Loucy (cell line): ENCODE measurements at regions not wholly inside any gene's neighbourhood (a gene's known extent, or its start where the extent isn't known, plus 50 kb on each side); places are given as distances from the start of the nearest gene placed in this dataset.

Source experiments
- H2AFZ ChIP-seq: fragments of 200-600 bp; sonication (generic); 2 replicates; pipeline ENCODE4 v1.6.0; 2016; ENCODE audit warnings: antibody characterized with exemption, mild to moderate bottlenecking, low read length, moderate library complexity
- H3F3A ChIP-seq: fragments of 200-600 bp; 2 replicates; pipeline ENCODE4 v1.6.0; 2016; ENCODE audit warnings: antibody characterized with exemption, low read depth, mild to moderate bottlenecking
- H3K27me3 ChIP-seq: fragments of 200-600 bp; sonication (generic); 2 replicates; pipeline ENCODE4 v1.6.1; 2014; ENCODE audit warnings: low read length, mild to moderate bottlenecking; ENCODE audit not compliant: insufficient read depth, poor library complexity, severe bottlenecking
- H3K36me3 ChIP-seq: fragments of 200-600 bp; sonication (generic); 2 replicates; pipeline ENCODE4 v1.6.1; 2016; ENCODE audit warnings: low read length; ENCODE audit not compliant: insufficient read depth
- H3K4me1 ChIP-seq: fragments of 200-600 bp; sonication (generic); 2 replicates; pipeline ENCODE4 v1.5.1; 2014; ENCODE audit warnings: low read length, mild to moderate bottlenecking; ENCODE audit not compliant: insufficient read depth, poor library complexity, severe bottlenecking
- H3K4me2 ChIP-seq: fragments of 200-600 bp; sonication (generic); 2 replicates; pipeline ENCODE4 v1.6.0; 2014; ENCODE audit warnings: antibody characterized with exemption, low read length, low read depth, mild to moderate bottlenecking; ENCODE audit not compliant: poor library complexity, severe bottlenecking
- H3K4me3 ChIP-seq: fragments of 200-600 bp; sonication (generic); 2 replicates; pipeline ENCODE4 v1.5.1; 2014; ENCODE audit warnings: low read length, mild to moderate bottlenecking, mixed read lengths; ENCODE audit not compliant: poor library complexity, severe bottlenecking
- H3K79me2 ChIP-seq: fragments of 200-600 bp; sonication (generic); 2 replicates; pipeline ENCODE4 v1.6.1; 2014; ENCODE audit warnings: low read length; ENCODE audit not compliant: insufficient read depth
- H3K9ac ChIP-seq: fragments of 200-600 bp; sonication (generic); 2 replicates; pipeline ENCODE4 v1.6.0; 2014; ENCODE audit warnings: mild to moderate bottlenecking, low read depth, low read length, moderate library complexity; ENCODE audit not compliant: poor library complexity, severe bottlenecking
- H3K9me2 ChIP-seq: fragments of 200-600 bp; sonication (generic); replicated peaks from 2 replicates; pipeline ENCODE4 v1.6.1; 2016; ENCODE audit warnings: low read depth, low read length, mixed read lengths
- H3K9me3 ChIP-seq: fragments of 200-600 bp; sonication (generic); 2 replicates; pipeline ENCODE4 v1.6.1; 2014; ENCODE audit warnings: mild to moderate bottlenecking, antibody characterized with exemption, low read length, low read depth; ENCODE audit not compliant: insufficient read depth
- H4K20me1 ChIP-seq: fragments of 200-600 bp; sonication (generic); 2 replicates; pipeline ENCODE4 v1.6.0; 2014; ENCODE audit warnings: antibody characterized with exemption, low read length, mild to moderate bottlenecking; ENCODE audit not compliant: insufficient read depth, poor library complexity, severe bottlenecking
- EZH2phosphoT487 ChIP-seq: fragments of 200-600 bp; IDR thresholded peaks from 2 replicates; pipeline ENCODE4 v1.6.1; 2018; ENCODE audit warnings: antibody characterized with exemption, mild to moderate bottlenecking, moderate library complexity, borderline replicate concordance
- TF ChIP-seq, protein P1 (sequence below): fragments of 200-600 bp; sonication (generic); conservative IDR thresholded peaks from 2 replicates; pipeline ENCODE4 v1.5.1; 2014; ENCODE audit warnings: mild to moderate bottlenecking, antibody characterized with exemption, low read length

DNA sequence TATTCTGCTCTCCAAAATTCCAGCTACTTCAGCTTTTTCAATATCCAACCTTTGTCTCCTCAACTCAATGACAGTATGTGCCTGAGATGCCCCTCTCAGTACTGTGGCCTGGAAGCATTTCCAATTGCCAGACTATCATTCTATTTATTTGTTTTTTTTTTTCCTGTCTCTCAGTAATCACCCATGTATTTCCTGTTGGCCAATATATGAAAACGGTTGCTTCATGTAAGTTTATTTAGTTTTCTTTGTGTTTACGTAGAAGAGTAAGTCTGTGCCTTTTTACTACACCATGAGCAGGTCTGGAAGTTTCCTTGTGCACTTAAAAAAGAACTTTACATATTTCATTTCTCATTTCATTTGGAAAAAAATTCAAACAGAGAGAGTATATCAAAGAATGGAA lies 537.5 kb upstream of the SPANXN1 start:
- Histone ChIP-seq H2AFZ (no peak overlapping the region), H3K36me3 (no peaks in the 10 kb centered on the region), H3K9ac (no peak overlapping the region), H4K20me1 (no peaks in the 10 kb centered on the region), H3K79me2 (no peaks in the 10 kb centered on the region), H3K27me3 (no peaks in the 10 kb centered on the region), H3K9me3 (no peaks in the 10 kb centered on the region), H3K4me1 (no peaks in the 10 kb centered on the region), H3K4me2 (no peak overlapping the region), H3K4me3 (no peak overlapping the region), H3F3A (no peaks in the 10 kb centered on the region), H3K9me2 (no peaks in the 10 kb centered on the region)
- no peak for TF ChIP-seq EZH2phosphoT487
- TF ChIP-seq, protein P1, sequence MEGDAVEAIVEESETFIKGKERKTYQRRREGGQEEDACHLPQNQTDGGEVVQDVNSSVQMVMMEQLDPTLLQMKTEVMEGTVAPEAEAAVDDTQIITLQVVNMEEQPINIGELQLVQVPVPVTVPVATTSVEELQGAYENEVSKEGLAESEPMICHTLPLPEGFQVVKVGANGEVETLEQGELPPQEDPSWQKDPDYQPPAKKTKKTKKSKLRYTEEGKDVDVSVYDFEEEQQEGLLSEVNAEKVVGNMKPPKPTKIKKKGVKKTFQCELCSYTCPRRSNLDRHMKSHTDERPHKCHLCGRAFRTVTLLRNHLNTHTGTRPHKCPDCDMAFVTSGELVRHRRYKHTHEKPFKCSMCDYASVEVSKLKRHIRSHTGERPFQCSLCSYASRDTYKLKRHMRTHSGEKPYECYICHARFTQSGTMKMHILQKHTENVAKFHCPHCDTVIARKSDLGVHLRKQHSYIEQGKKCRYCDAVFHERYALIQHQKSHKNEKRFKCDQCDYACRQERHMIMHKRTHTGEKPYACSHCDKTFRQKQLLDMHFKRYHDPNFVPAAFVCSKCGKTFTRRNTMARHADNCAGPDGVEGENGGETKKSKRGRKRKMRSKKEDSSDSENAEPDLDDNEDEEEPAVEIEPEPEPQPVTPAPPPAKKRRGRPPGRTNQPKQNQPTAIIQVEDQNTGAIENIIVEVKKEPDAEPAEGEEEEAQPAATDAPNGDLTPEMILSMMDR = no peak

GRCh38 chrX:144715337-144715736 lies 532.0 kb upstream of the SPANXN1 start:
- Histone ChIP-seq H2AFZ (no peak overlapping the region), H3K4me2 (no peak overlapping the region), H3K27me3 (no peaks in the 10 kb centered on the region), H3K4me1 (no peaks in the 10 kb centered on the region), H3K9me2 (no peaks in the 10 kb centered on the region), H3K9me3 (no peaks in the 10 kb centered on the region), H3K36me3 (no peaks in the 10 kb centered on the region), H3K9ac (no peak overlapping the region), H3K79me2 (no peaks in the 10 kb centered on the region), H3K4me3 (no peak overlapping the region), H3F3A (no peaks in the 10 kb centered on the region), H4K20me1 (no peaks in the 10 kb centered on the region)
- TF ChIP-seq, protein P1 = no peak
- no peak for TF ChIP-seq EZH2phosphoT487

DNA sequence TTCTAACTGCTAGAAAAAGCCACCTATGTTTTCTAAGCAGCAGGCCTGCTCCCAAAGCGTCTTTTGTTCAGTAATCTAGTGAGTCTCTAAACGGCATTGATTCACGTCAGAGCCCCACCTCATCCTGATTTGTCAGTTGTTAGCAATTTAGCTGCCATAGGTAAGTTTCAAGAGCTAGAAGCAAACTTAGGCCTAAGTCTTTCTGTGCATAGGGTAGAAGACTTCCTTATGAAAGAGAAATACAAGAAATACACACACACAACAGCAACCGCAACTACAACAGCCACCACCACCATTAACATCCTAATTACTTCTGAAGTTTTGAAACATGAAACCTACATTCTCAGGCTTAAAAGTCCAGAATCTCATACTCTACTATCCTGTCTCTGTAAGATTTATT lies 531.1 kb upstream of the SPANXN1 start:
- TF ChIP-seq, protein P1 = no peak
- no peak for TF ChIP-seq EZH2phosphoT487
- Histone ChIP-seq H3F3A (no peaks in the 10 kb centered on the region), H2AFZ (no peak overlapping the region), H3K4me3 (no peak overlapping the region), H3K4me2 (no peak overlapping the region), H3K9me2 (no peaks in the 10 kb centered on the region), H4K20me1 (no peaks in the 10 kb centered on the region), H3K79me2 (no peaks in the 10 kb centered on the region), H3K4me1 (no peaks in the 10 kb centered on the region), H3K9me3 (no peaks in the 10 kb centered on the region), H3K9ac (no peak overlapping the region), H3K27me3 (no peaks in the 10 kb centered on the region), H3K36me3 (no peaks in the 10 kb centered on the region)
